Right renal cortex interstitium (tissue), 3 donors: ENCODE measurements at regions not wholly inside any gene's neighbourhood (a gene's known extent, or its start where the extent isn't known, plus 50 kb on each side); places are given as distances from the start of the nearest gene placed in this dataset.

Source experiments
- DNase-seq, 3 donors: peaks; one replicate each; pipeline ENCODE4 v3.0.0-alpha.2; 2013; ENCODE audit warnings: low read depth in 3 of 3, low spot score in 2 of 3

GRCh38 chr2:128490321-128490720 lies 171.7 kb upstream of the HS6ST1 start:
- no peak for DNase-seq

GRCh38 chr2:128490881-128491691 lies 172.4 kb upstream of the HS6ST1 start:
- no peak for DNase-seq

GRCh38 chr2:128491692-128492244 lies 173.1 kb upstream of the HS6ST1 start:
- no peak for DNase-seq

DNA sequence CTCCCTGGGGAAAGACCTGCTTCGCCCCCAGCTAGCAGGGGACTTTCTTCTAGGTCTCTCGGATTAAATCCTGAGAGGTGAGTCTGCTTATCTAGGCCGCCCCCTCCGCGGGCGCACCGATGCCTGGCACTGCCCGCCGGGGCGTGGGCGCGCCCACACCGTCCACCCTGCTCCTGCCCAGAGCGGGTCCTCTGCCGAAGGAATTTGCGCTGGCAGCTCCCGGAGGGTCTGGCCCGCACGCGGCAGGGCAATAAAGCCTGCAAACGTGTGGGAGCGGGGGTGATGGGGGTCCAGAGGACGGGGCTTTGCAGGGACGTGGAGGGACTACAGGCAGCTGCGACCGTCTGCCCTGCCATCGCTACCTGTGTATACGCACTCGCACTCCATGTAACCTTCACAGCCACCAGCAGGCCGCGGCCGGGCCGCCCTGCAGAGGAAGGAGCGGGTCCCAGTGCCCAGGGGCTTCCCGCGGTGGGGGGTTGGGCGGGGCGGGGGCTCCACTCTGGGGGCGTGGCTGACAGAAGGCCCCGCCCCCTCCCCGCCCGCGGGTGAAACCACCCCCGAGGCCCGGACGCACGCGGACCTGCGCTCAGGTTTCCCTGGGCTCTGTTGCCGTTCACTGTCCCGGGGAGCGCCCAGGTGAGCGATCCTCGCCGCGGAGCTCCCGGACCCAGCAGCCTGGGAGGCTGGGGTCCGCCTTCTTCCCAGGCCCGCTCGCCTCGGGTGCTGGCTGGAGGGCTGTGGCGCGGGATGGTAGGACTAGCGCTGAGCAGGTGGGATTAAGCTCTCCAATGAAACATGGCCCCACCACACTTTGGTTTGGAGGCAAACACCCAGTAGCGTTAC lies 174.5 kb upstream of the HS6ST1 start:
- DNase-seq: no peak

DNA sequence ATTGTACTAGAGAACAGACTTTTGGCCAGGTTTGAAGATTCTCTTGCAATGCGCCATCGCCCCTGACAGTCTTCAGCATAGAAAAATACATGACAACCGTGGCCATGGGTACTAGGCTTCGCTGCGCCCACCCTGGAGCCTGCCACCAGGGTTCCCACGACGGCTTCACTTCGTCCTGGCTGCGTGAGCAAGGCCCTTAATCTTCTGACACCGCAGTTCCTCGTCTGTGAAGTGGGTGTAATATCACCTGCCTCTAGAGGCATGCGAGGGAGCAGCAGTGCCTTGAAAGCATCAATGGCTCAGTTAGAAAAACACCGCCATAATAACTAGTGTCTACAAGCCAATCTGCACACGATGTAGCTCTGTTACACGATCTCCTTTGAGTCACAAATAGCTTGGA lies 175.2 kb upstream of the HS6ST1 start:
- no peak for DNase-seq

DNA sequence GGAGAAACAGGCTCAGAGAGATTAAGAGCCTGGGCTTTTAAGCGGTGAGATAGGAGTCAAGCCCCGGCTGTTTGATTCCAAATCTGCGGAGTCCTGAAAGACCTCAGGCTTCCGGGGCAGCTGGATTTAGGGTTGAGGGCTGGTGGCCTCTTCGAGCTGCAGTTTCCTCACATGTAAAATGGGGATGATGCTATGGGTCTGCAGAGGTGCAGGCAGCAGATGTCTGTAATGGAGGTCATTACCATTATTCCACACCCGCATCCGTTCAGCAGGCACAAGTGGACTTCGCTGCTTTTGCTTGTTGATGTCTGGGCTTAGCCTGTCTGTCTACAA lies 175.6 kb upstream of the HS6ST1 start:
- DNase-seq: no peak

- no peak for DNase-seq
Measured at GRCh38 chr2:128494640-128495321, 176.1 kb upstream of the HS6ST1 start.

DNA sequence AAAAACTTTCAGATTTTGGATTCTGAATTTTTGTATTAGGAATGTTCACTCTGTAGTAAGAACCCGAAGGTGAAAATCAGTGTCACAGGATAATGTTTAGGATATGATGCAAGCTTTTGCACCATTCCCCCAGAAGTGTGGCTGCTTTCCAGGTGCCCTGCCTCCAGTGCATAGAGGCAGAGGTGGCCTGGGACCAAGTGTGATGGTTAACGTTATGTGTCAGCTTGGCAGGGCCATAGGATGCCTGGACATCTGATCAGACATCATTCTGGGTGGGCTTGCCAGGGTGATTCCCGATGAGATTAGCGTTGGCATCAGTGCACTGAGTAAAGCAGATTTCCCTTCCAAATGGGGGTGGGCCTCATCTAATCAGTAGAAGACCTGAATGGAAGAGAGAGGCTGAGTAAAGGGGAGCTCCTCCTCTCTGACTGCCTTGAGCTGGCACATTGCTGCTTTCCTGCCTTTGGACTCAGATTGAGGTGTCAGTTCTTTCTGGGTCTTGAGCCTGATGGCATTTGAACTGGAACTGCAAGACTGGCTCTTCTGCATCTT lies 177.4 kb upstream of the HS6ST1 start:
- DNase-seq: no peak

DNA sequence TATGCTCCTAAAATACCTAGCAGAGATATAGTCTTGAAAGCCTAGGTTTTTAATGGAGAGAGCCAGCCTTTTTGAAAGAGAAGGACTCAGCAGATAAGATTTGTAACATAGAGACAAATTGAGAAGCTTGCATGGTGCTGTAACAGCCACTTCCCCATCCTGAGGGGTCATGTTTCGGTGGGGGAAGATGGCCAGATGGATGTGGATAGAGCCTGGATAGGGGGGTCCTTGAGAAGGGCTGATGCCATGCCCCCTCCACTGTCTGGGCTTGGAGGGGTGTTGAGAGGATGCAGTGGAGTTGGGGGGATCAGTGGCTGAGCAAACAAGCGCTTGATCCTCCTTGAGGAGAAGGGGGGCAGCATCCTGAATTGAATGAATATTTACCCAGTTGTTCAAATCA lies 178.0 kb upstream of the HS6ST1 start:
- no peak for DNase-seq

GRCh38 chr2:128497461-128497860 lies 178.8 kb upstream of the HS6ST1 start:
- DNase-seq: no peak

DNA sequence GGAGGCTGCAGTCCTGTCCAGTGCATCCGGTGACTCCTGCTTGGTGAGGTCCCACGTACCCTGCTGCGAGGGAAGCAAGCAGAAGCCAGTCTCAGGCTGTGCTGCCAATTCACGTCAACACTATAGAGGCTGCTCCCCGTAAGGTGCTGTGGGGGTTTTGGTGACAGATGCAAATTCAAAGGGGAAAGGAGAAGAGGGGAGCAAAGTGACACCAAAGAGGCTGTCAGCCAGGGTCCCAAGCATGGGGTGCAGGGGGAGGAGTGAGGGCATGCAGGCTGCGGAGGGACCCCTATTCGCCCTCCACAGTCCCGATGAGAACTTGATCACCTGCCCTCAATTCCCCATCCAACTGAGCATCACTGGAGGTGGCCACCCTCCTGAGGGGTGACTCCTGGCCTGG lies 179.4 kb upstream of the HS6ST1 start:
- no peak for DNase-seq

GRCh38 chr2:128498589-128498988 lies 179.9 kb upstream of the HS6ST1 start:
- no peak for DNase-seq

DNA sequence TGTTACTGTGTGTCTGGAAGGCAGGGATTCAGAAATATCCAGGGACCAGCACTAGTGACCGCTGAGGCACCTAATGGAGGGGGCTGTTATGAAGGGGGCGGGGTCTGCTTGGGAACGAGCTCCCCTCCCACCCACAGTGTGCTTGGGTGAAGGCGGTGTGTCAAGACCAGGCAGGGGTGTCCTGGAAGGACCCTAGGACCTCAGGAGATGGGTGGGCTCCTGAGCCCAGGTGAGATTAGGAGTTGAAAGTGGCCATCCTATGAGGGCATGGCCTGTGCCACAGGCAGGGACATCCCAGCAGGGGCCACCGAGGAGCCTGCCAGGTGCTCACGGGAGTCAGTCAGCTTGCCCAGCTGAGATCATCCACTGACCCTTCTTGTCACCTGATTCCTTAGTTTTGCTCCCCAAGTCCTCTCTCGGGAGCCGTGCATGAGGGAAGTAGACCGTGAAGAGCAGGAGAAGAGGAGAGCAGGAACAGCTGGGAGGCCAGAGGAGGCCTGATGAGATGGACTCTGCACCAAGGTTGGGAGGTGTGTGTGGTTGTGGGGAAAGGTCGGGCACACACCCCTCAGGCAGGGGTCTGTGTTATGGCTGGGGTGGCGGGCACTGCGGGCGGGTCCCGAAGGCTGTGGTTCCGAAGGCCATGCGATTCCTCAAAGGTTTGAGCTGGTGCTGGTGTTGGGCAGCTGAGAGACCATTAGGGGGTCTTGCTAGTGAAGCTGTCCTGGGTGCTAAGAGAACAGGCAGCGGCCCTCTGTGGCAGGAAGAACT lies 180.9 kb upstream of the HS6ST1 start:
- DNase-seq: no peak

DNA sequence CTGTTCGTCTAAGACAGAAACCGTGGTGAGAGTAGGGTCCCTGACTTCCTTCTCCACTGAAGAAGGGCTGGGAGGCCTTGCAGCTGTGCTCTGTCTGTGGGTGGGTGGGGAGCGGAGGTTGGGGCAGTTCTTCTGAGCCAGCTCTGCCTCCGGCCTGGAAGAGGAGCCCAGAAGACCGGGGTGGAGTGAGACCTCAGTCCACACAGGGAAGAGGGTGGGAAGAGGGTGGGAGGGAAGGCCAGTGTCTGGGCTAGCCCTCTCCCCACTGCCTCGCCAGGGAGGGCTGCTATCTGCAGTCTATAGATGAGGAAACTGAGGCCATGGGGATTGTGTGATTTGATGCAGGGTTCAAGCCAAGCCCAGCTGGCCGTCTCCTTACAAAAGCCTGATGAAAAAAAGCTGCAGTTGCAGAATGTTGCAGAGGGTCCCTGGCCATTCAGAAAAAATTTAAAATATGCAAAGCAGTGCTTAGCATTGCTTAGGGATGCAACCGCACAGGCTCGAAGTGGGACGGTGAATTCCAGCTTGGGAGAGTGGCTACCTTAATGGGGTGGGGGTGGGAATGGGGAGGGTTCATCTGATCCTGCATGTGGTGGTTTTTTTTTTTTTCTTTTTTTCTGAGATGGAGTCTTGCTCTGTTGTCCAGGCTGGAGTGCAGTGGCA lies 181.6 kb upstream of the HS6ST1 start:
- DNase-seq: no peak

GRCh38 chr2:128501006-128501690 lies 182.5 kb upstream of the HS6ST1 start:
- no peak for DNase-seq

DNA sequence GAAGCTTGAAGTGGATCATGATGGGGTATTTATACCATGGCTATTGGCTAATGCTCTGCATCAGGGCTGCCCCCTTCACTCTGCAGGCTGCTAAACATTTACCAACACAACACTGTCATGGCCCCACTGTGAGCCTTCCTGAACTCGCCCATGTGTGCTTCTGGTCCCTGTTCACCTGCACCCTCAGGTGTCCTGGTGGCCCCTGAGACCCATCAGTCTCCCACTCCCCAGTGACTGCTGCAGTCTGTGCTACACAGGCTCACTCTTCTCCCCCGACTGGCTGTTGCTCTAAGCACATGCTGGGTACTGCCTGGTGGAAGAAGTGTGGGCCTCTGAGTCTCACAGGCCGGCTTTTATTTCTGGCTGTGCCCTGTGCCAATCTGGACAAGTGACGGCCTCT lies 183.0 kb upstream of the HS6ST1 start:
- no peak for DNase-seq

DNA sequence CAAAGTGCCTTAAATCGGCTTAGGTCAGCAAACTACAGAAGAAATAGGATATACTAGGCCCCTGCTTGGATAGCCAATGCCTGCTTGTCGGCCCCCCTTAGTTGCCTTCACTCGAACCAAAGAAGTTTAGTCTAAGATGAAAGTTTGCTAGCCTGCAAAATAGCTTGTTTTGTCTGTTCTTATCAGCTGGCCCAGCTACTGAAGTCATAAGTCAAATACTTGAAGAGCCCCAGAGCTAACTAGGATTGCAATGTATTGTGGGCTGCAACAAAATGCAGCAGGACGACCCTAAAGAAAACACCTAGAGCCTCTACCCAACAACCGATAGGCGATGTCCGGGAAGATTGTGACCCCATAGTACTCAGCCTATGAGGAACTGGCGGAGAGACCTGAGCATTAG lies 183.5 kb upstream of the HS6ST1 start:
- DNase-seq: no peak

DNA sequence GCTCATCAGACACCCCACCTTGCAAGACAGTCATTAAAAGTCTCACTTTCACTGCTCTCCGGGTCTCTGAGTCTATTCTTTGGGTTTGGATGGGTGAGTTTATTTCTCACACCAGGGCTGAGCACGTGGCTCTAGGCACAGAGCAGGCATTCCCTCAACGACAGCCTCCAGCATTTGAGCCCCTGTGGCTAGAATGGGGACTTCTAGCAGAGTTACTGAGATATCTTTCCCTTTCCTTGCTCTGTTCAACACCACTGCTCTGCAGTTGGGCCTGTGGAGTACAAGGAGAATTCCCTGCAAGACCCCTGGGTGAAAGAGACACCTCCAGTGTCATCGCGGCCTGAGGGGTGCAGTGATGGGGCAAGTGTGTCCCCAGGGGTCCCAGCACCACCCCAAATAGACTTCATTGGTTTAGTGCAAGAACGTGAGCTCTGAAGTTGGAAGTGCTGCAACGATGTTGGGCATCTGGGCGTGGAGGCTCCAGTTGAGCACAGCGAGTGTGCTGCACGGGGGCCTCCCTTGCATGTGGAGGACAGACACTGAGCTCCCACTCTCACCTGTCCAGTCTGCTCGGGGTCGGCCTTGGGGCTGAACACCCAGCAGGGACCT lies 184.1 kb upstream of the HS6ST1 start:
- no peak for DNase-seq
